ENCODE measurements at regions not wholly inside any gene's neighbourhood (a gene's known extent, or its start where the extent isn't known, plus 50 kb on each side); places are given as distances from the start of the nearest gene placed in this dataset.

DNA sequence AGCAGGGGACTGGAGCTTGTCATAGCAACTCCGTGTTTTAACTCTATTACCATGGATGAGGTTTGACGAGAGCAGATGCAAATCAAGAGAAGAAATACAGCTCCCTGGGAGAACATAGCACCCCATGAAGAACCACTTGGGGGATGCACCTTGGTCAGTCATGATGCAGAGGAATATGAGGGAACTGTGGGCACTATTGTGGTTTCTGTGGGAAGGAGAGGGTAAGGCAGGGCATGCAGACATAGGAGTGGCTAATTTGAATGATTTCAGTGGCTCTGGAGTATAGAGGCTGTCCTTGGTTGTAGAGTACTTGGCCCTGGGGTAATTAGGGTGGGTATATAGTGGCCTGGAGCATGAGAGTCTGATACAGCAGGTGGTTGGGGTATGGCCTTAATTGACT lies 131.9 kb downstream of the EDEM1 start:
- H3K4me1 ChIP-seq, result no peaks in the 10 kb centered on the region
- H3K4me3 ChIP-seq, result no peak overlapping the region
- H3K27me3 ChIP-seq (ENCODE audit: low read depth), result no peaks in the 10 kb centered on the region
- no peaks in the 10 kb centered on the region for H3K9me3 ChIP-seq (replicated peaks)
- H3K27ac ChIP-seq (replicated peaks), result no peak overlapping the region
- DNase-seq, result no peak
- TF ChIP-seq CTCF (IDR thresholded peaks at IDR 0.05; ENCODE audit: borderline replicate concordance), result no peak
- intact Hi-C loops (cut with micrococcal nuclease), result no loop called here
- no peaks in the 10 kb centered on the region for H3K36me3 ChIP-seq

DNA sequence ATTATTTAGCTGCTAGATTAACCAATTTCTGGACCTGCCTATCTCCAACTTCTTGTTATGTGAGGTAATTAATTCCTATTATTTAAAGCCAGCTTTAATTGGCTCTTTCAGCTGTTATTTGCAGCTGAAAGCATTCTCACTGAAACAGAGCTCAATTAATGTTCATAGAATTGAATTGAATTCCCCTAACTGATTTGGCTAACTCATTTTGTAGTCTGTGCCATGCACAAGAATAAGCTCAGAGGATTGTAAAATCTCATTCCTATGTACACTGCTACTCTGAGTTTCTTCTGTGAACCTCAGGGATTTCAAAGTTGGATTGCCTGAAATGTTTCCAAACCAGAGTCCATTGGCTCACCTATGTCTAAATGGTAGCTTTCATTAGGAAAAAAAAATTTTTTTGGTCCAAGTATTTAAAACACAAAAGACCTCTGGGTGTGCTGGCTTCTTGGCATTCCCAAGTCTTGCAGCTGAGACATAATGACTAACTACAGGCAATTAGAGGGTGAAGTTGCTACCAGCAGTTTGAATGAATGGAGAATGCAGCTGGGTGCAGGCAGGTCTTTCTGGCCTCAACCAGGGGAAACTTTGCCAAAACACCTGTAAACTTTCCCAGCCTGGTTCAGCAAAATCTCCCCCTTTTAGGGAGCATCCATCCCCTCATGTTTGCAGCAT lies 134.3 kb downstream of the EDEM1 start:
- Histone ChIP-seq H3K4me3 (no peak overlapping the region), H3K4me1 (no peaks in the 10 kb centered on the region), H3K36me3 (no peaks in the 10 kb centered on the region), H3K9me3 (replicated peaks) (no peaks in the 10 kb centered on the region), H3K27ac (replicated peaks) (no peak overlapping the region), H3K27me3 (ENCODE audit: low read depth) (peaks cover 7% of the 10 kb centered on the region)
- intact Hi-C loops (cut with micrococcal nuclease), result no loop called here
- TF ChIP-seq CTCF (IDR thresholded peaks at IDR 0.05; ENCODE audit: borderline replicate concordance), result no peak
- DNase-seq, result no peak

GRCh38 chr3:5324780-5325179 lies 137.3 kb downstream of the EDEM1 start:
- intact Hi-C loops (cut with micrococcal nuclease), result no loop called here
- Histone ChIP-seq H3K4me3 (no peak overlapping the region), H3K4me1 (no peaks in the 10 kb centered on the region), H3K27ac (replicated peaks) (no peak overlapping the region), H3K9me3 (replicated peaks) (no peaks in the 10 kb centered on the region), H3K36me3 (no peaks in the 10 kb centered on the region), H3K27me3 (ENCODE audit: low read depth) (peaks cover 7% of the 10 kb centered on the region)
- TF ChIP-seq CTCF (IDR thresholded peaks at IDR 0.05; ENCODE audit: borderline replicate concordance), result no peak
- DNase-seq, result no peak

GRCh38 chr3:5330152-5330810 lies 142.8 kb downstream of the EDEM1 start:
- H3K9me3 ChIP-seq (replicated peaks), result no peaks in the 10 kb centered on the region
- TF ChIP-seq CTCF (IDR thresholded peaks at IDR 0.05; ENCODE audit: borderline replicate concordance), result no peak
- H3K4me1 ChIP-seq, result no peaks in the 10 kb centered on the region
- no peak overlapping the region for H3K4me3 ChIP-seq
- no peaks in the 10 kb centered on the region for H3K36me3 ChIP-seq
- intact Hi-C loops (cut with micrococcal nuclease), result no loop called here
- no peak for DNase-seq
- H3K27me3 ChIP-seq (ENCODE audit: low read depth), result peaks cover 2% of the 10 kb centered on the region
- H3K27ac ChIP-seq (replicated peaks), result no peak overlapping the region

DNA sequence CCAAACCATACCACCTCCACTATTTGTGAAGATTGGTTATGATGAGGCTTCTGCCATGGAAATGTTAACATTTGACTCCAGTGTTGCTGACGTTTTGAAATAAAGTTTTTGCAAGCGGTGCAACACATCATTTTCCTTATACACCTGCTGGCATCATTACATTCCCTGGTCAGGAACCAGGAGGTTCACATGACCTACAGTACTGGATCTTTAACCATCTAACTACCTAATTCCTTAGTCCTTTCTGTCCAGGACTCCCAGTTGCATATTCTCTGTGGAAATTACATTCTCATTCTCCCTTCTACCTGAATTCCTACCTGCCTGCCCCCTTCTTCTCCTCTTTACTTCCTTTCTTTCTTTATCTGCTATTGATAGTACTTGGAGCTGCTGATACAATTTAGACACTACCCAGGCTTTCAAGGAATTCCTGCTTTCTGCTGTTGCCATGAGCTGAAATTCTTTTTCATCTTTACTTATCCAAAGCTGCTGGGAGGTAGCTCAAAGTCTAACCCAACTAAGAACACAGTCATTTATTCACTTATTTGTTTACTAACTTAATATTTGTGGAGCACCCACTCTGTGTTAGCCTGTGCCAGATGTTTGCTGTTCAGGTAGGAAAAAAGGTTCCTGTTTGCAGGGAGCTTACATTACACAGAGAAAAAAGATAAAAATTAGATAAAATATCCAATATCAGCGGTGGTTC lies 144.2 kb downstream of the EDEM1 start:
- H3K4me3 ChIP-seq, result no peak overlapping the region
- H3K4me1 ChIP-seq, result no peaks in the 10 kb centered on the region
- TF ChIP-seq CTCF (IDR thresholded peaks at IDR 0.05; ENCODE audit: borderline replicate concordance), result no peak
- no peak overlapping the region for H3K27ac ChIP-seq (replicated peaks)
- no peak for DNase-seq
- H3K36me3 ChIP-seq, result no peaks in the 10 kb centered on the region
- intact Hi-C loops (cut with micrococcal nuclease), result no loop called here
- no peaks in the 10 kb centered on the region for H3K9me3 ChIP-seq (replicated peaks)
- no peaks in the 10 kb centered on the region for H3K27me3 ChIP-seq (ENCODE audit: low read depth)

Data from left ventricle myocardium inferior (tissue), 1 donor.